Retina (tissue), 1 donor: ENCODE measurements at regions not wholly inside any gene's neighbourhood (a gene's known extent, or its start where the extent isn't known, plus 50 kb on each side); places are given as distances from the start of the nearest gene placed in this dataset.
A peak's percentile ranks its signal among the peaks of the same experiment; 100 is the strongest.
"Not testable (repeated sequence)": the region's sequence is repeated elsewhere in the genome, so short reads cannot be mapped to it uniquely, and the experiment has no call there.

Source experiments
- DNase-seq: peaks from one replicate; pipeline ENCODE4 v3.0.0-alpha.2; 2016

DNA sequence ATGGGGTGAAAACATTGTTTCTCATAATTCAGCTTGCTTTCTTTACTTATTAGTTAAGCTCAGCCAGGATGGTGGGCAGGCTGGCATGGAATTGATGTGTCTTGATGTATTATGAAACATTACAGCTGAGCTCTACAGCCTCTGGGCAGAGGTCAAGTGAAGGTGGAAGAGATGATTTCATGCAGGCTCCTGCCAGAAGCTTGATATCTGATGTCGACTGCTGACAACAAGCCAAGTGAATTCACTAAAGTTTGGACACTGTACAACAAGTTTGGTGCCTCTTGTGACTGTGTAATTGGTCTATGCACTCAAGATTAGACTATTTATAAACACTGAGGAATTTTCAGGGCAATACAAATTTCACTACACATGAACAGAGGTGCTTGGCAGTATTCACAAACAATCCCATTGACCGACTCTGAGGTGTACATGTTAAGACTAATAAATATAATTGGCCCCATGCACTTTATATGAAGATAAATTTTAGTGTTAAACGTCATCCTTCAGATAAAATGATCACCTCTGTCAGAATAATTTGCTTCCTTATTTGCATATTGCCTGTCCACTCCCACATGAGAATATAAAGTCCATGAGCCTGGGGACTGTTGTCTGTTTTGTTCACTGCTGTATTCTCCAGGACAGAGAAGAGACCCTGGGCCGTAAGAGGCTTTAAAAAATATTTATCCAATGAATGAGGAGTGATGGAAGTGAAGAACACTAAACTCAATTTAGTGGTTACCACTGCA, 612.2 kb downstream of the IQCM start:
- no peak for DNase-seq

DNA sequence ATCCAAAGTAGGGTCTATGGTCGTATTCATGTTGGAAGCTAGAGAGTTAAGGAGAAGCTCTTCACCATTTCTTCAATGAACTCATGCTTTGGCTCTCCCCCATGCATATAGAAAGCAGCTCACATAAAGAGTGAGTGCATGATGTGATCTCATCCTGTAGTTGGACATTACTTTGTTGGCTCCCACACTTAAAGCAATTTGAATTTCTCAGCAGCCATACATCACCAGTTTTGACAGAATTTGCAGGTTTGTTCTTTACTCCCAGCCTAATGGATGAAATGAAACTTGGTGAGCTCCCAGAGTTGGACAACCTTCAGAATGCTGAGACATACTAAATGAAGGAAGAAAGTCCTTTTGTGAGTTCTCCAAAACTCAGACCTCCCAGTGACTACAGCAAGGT, 613.5 kb downstream of the IQCM start:
- DNase-seq = no peak

DNA sequence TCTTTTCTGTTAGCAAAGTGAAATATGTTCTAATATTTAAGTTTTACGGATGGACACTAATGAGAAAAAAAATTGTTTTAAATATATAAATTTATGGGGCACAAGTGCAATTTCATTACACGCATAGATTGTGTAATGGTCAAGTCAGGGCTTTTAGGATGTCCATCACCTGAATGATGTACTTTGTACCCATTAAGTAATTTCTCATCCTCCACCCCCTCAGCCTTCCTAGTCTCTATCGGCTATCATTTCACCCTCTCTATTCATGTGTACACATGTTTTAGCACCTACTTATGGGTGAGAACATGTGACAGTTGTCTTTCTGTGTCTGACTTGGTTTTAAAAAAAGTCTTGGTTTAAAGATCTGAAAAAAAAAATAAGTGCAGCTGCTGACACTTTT, 616.0 kb downstream of the IQCM start:
- DNase-seq = no peak

DNA sequence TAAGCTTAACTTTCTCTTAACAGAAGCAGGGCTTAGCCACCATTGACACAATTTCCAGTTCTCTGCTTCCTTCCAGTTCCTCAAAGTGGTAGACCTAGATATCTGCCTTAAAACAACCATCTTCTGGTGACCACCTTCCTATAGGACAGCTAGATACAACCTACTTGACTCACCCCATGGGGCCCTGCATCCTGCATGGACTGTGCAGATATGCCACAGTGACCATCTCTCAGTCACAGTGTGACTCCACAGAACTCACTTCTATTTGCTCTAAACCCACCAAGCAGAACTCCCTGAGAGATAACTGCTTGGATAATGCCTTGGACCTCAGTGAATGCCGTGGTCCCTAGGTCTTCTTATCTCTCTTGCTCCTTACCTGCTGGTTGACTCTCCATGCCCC, 621.6 kb downstream of the IQCM start:
- no peak for DNase-seq

DNA sequence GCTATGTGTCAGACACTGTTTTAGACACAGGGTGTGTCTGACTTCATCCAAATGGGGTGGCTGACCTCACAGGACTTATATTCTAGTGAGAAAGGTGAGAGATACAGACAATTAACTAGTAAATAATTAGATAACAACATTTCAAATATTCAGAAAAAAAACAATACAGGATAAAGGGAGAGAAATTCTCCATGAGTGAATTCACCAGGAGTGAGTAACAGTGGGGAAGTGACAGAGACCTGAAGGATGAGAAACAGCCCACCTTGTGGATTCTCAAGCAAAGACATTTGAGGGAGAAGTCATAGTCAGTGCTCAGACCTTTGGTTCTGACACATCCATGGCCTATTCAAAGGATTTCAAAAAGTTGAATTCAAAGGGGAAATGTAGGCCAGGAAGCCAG, 627.9 kb downstream of the IQCM start:
- no peak for DNase-seq

DNA sequence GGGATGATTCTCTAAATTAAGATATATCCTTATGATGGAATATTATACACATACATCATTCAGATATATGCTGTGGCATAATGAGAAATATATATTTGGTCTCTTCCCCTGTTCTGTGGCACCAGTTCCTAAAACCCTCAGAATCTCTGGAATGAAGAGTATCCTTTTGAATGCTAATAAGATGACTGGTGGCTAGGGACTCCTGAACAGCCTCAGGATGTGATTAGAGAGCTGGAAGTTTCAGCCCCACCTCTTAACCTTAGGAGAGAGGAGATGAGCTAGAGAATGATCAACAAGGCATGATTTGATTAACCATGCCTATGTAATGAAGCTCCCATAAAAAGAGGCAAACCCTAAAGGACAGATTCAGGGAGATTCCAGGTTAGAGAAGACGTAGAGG, 632.0 kb downstream of the IQCM start:
- no peak for DNase-seq

DNA sequence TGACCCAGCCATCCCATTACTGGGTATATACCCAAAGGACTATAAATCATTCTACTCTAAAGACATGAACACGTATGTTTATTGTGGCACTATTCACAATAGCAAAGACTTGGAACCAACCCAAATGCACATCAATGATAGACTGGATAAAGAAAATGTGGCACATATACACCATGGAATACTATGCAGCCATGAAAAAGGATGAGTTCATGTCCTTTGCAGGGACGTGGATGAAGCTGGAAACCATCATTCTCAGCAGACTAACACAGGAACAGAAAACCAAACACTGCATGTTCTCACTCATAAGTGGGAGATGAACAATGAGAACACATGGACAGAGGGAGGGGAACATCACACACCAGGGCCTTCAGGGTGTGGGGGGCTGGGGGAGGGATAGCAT, 634.2 kb downstream of the IQCM start:
- DNase-seq = not testable (repeated sequence)

DNA sequence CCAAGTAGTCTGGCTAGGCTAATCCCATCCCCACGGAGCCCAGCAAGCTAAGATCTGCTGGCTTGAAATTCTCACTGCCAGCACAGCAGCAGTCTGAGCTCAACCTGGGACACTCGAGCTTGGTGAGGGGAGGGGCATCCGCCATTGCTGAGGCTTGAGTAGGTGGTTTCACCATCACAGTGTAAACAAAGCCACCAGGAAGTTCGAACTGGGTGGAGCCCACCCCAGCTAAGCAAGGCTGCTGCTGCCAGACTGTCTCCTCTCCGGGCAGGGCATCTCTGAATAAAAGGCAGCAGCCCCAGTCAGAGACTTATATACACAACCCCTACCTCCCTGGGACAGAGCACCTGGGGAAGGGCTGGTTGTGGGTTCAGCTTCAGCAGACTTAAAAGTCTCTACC, 639.6 kb downstream of the IQCM start:
- no peak for DNase-seq

DNA sequence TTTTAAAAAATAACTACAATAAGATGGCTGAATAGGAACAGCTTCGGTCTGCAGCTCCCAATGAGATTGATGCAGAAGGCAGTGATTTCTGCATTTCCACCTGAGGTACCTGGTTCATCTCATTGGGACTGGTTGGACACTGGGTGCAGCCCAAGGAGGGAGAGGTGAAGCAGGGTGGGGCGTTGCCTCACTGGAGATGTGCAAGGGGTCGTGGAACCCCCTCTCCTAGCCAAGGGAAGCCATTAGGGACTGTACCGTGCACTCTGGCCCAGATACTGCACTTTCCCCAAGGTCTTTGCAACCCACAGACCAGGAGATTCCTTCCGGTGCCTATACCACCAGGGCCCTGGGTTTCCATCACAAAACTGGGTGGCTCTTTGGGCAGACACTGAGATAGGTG, 640.1 kb downstream of the IQCM start:
- DNase-seq = no peak

DNA sequence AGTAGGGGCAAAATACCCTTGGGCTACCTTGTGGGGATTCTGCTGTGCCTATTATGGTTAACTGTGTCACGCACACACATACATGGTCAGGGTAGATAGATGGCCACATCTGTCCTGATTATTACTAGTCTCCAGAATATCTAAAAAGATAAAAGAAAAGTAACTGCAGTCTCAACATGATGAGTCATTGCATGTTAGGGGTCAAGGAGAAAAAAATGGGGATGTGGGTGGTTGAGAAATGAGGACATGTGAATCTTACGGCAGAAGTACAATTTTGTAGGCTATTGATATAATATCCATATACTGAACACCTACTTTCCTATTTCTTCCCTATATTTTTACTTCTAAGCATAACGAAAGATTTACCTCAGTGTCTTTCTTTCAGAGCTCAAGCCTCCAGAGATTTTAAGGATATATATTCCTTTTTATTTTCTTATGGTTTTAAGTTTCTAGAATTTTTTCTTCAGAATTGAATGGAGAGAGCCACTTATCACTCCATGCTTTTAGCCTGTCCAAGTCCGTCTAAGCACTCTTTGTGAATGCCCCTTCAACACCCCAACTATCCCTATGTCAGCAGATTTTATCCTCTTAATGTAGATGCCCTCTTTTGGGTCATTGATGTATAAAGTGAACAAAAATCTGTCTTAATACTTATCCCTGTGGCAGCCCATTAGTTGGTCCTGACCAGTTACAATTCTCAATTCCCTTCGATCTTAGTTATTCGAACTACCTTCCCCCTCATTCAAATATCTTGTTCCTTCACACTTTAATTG, 642.2 kb downstream of the IQCM start:
- no peak for DNase-seq

DNA sequence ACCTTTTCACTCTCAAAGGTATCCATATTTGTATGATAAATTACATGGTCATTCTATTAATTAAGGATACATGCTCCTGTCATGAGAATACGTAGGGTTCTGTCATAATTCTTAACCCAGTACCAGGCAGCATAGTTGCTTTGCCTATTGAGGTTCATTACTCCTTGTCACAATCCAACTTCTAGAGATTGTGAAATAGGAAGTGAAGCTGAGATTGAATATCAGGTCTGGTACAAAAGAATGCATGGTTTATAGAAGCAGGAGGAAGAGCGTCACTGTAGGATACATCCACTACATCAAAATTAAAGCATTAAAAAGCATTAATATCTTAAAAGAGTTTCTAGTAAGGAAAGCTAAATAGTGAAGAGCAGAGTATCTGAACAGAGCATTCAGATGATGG, 647.0 kb downstream of the IQCM start:
- no peak for DNase-seq

DNA sequence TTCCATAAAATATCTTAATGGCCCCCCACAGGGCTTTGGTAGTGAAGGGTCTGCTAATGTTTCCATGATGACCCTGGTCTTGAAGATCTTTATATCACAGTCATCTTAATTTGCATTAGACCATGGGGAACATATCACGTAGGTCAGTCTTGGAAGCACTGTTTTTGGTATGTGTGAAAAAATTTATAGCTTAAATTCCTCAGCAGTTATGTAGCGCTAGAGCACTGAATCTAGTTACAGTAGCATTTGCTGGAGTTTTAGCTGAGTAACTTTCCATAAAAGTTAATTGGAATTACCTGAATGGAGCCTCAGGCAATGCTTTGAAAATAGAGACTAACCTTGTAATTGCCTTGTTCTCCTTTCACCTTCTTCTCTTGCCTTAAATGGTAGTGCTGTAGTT, 648.8 kb downstream of the IQCM start:
- no peak for DNase-seq

DNA sequence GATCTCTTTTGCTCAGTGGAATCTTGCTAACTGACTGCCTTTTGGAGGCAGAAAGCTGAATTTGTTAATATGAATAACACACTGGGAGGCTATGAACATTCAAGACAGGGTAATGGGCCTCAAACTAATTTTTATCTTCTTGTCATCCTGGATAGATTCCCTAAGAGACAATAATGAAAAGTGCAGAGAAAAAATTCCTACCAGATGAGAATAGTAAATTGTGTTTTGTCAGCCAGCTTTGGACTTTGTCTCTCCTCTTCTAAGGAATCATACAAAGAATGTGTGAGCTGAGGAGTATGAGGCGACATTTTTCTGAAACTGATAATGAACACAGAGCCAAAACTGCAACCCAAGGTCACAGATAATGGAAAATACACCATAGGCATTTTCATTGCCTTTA, 649.3 kb downstream of the IQCM start:
- DNase-seq = no peak

DNA sequence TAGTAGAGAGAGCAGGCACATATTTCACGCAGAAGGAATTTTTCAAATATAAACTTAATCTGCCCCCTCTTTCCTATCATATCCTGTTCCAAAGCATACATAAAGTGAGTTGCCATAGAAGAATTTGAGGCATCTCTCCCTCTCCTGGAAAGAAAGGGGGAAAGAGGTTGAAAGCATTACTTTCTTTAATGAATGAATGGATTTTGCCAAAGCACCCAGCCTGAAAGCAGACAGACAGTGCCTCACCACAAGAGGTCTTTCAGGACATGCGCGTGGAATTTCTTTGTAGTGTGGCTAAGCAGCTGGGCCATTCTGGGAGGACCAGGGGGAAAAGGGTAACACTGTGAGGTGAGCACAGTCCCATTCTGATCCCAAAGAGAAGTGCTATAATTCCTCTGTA, 651.4 kb downstream of the IQCM start:
- peak; percentile 4 for DNase-seq

DNA sequence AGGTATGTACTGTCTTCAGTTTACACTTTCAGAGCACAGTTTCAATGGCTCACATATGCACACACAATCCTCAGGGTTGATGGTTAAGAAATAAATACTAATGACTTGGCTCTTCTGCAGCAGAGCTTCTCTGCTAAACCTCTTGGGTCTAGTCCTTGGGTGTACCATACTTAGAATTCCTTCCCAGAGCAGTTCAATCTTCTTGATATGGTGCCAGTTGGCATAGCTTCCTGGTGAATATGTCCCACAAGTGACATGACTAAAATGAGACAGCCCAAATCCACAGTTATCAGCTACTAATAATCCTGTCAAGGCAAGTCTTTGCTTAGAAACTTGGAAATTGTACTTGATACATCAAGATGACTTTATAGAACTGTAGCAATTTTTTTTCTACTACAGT, 654.4 kb downstream of the IQCM start:
- DNase-seq = no peak

DNA sequence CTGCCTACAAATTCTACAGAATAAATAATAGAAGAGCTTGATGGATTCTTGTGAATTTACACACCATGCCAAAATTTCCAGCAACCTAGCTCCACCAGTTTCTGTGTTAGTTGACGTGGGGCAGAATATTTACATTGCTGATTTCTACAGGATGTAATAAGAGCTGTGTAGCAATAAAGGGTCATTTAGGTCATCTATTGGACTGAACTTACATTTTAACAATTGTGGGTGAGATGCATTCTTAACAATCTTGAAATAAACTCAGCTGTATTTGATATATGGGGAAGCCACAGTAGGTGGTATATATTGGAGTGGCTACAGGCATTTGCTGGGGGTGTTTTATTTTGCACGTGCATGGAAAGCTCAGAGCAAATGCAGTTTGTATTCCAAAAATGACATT, 655.3 kb downstream of the IQCM start:
- no peak for DNase-seq

DNA sequence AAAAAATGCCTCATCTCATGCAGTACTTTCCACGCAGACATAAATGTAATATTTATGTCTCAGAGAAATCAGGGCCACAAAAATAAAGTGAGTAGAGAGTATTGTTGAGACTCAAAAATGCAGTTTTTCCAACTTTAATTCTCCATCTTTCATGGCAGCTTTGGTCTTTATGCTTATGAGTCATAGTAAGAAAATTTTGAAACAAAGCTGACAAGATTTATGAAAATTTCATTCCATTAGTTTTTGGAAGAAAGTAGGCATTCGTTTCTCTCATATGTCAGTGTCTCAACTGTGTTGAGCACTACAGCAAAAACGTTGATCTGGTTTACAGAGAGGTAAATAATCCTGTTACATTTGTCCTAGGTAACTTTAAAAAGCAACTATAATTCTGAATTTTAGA, 656.8 kb downstream of the IQCM start:
- no peak for DNase-seq

DNA sequence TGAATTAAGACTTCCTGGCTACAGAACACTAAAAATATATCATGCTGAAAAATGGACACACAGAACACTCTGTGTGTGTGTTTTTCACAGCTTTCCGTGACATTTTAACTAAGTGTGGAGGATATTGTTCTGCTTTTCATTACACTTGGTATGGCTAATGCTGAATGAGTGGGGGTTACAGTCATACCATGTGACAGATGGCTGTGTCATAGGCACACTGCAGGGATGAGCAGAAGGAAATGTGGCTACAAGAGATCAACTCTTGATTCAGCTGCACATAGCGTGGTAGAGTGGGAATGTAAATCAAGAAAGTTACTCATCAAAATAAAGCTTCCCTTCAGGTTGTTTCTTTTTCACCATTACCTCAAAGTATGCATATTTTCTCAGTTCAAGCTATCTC, 669.8 kb downstream of the IQCM start:
- no peak for DNase-seq

DNA sequence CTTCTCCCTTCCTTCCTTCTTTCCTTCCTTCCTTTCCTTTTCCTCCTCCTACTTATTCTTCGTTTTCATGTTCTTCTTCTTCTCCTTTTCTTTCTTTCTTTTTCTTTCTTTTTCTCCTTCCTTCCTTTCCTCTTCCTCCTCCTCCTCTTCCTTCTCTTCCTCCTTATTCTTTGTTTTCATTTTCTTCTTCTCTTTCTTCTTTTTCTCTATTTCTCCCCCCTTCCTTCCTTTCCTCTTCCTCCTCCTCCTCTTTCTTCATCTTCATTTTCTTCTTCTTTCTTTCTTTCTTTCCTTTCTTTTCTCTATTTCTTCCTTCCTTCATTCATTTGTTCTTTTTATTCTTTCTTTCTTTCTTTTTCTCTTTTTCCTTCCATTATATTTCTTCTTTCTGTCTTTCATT, 671.6 kb downstream of the IQCM start:
- DNase-seq = no peak

DNA sequence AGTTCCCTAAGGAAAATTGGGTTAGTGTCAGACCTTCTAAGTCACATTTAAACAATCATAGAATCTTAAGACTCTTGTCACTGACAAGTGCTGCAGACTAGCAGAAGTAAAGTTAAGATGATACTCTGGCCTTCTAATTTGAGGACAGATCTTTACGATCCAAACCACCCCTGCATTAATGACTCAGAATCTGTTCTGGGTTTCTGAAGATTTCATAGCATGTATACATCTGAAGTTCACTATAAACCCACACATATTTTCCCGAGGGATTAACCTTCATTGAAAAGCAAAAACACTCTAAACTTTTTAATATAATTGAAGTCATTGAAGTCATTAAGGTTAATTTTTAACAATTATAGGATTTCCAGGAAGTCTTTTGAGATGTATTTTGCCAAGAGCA, 674.3 kb downstream of the IQCM start:
- DNase-seq = no peak

DNA sequence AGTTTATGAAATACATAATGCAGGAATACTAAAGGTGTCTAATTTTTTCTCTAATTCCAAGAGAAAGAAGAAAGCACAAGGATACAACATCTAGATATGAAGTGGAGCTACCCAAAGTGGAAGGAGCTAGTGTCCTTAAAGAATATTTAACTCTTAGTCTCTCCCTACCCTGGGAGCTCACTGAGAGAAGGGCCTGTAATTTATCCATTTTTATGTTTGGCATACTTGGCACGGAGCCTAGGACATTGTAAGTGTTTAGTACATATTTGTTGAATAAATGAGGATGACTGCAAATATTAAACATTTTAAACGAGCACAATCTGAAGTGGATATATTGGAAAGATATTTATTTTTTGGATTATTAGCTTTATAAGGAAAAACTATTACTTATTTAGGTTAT, 674.8 kb downstream of the IQCM start:
- no peak for DNase-seq

DNA sequence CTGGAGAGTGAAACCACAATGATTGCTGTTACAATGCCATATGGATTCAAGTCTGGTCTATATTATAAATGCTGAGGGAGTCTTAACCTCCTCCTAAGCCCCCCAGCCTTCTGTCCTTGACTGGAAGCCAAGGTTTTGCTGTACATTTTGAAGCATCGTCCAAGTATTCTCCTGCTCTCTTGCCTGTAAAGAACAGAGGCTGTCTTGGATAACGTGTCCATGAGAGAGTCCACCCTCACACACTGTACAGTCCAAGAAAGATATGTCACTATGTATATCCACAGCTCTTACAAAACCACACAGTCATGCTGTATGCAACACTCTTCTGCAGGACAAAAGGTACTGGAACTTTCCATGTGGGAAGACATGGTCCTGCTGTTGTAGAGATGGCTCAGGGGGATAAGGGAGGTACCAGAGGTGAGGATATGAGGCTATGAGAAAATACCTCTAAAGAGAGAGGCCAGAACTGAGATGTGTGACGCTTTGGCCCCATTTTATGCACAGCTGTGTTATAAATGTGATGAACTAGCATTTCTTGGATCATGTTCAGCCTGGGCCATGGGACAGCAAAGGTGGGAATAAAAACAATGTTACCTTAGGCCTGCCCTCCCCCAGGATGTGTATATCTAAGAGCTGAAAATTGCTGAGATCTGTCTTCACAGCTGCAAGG, 678.6 kb downstream of the IQCM start:
- DNase-seq = no peak

DNA sequence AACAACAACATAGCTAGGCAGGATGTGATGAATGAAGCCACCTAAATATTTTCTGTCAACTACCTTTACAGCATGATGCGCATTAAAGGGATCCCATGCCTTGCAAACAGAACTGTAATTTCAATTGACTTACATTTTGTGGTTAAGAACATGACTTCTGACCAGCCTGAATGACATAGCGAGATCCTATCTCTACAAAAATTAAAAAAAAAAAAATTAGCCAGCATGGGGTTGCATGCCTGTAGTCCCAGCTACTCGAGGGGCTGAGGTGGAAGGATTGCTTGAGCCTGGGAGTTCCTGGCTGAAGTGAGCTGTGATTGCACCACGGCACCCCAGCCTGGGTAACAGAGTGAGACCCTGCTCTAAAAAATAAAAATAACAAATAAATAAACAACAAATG, 680.6 kb downstream of the IQCM start:
- DNase-seq = no peak

DNA sequence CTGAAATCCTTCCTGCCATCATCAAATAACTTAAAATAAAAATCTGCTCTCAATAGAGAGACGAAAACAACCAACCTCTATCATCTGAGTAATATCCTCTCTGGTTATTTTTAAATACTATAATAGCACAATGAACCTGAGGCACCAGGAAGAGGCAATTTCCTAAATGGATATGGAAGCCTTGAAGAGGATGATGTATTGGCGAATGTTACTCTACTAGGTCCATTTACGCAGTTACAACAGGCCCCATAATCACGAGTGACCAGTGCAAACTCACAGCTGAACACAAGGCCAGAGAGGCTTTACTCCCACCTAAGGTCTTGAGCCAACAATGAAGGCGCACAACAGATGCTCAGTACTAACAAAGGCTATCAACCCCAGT, 678.8 kb upstream of the NR3C2 start:
- no peak for DNase-seq
